ENCODE measurements at regions not wholly inside any gene's neighbourhood (a gene's known extent, or its start where the extent isn't known, plus 50 kb on each side); places are given as distances from the start of the nearest gene placed in this dataset.

DNA sequence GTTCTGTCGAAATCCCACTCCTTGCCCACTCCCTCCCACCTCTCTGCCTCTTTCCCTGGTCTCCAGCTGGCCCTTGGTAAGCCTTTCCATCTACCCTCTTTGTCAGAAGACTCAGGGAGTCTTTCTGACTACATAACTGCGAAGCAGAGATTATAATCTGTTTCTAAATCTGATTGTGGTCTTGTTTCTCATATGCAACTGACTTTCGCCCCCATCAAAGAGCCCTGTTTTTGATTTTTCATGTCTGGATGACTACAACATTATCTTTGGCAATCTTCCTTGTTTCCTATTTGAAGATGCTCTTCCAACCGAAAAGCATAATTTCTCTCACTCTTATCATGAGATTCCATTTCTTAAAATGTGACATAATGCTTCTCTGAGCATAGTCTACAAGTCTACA lies 218.2 kb upstream of the ADAMTSL1 start:
- DNase-seq (no peak), ATAC-seq (no peak)
- H3K36me3 ChIP-seq = no peaks in the 10 kb centered on the region
- in situ Hi-C loops (cut with MboI; ENCODE audit: low sequenced_read_pairs in 4 of 4) (loop anchor here (5.0 to 25.0 kb wide), 6 partner anchors 179 to 1207 kb away; no protein-coding TSS in a partner anchor), intact Hi-C loops (cut with DNase I; ENCODE audit: low total_unique reads) (loop anchor here (1.0 kb wide), 2 partner anchors 187 to 774 kb away; no protein-coding TSS in a partner anchor)
- no peak overlapping the region for H3K27ac ChIP-seq
- no peaks in the 10 kb centered on the region for H3K4me1 ChIP-seq
- H3K4me3 ChIP-seq = no peak overlapping the region
- no peaks in the 10 kb centered on the region for H3K27me3 ChIP-seq
- TF ChIP-seq POLR2A (IDR thresholded peaks at IDR 0.05) (no peak), CTCF (IDR thresholded peaks at IDR 0.05 in 4 of 5, conservative IDR thresholded peaks at IDR 0.05 in 1 of 5) (no peak)
- no peaks in the 10 kb centered on the region for H3K9me3 ChIP-seq

DNA sequence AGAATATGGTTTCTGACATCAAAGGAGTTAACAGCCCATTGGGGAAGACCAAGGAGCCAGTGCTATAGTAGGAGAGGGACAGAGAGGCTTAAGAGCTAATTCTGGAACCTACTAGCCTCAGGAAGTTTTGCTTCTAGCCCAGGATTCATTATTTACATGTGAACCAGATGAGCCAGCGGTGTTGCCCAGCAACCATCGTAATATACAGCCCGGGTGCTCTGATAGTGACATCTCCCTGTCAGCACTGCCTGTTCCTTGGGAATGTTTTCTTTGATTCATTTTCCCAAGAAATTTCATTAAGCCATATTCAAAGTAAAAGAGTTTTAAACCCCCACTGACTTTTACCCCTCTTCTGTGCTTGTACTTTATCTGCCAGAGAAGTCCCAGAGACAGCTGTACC lies 217.4 kb upstream of the ADAMTSL1 start:
- DNase-seq = no peak

DNA sequence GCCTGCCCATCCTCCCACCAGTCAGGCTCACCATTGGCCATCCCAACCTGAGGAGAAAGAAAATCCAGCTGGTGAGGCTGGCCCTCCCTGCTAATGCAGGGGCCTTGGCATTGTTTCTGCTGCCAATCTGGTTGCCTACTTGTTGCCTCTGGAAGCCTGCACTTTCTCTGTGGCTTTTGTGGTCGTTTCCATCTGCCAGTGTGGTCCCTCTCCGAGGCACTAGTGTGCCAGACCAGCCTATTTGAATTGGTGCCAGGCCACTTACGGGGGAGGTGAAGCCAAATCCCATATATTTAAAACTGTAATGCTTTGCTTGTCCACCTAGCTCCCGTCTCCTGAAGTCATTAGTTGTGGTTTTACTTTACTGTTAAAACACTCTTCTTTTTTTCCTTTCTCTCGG lies 213.4 kb upstream of the ADAMTSL1 start:
- no peak overlapping the region for H3K27ac ChIP-seq

More for the DNA sequence above, 217.4 kb upstream of the ADAMTSL1 start:
- ATAC-seq = no peak
- Histone ChIP-seq H3K36me3 (no peaks in the 10 kb centered on the region), H3K4me3 (no peak overlapping the region), H3K9me3 (no peaks in the 10 kb centered on the region), H3K27me3 (no peaks in the 10 kb centered on the region), H3K4me1 (no peaks in the 10 kb centered on the region), H3K27ac (no peak overlapping the region)
- intact Hi-C loops (cut with DNase I; ENCODE audit: low total_unique reads) (no loop called here), in situ Hi-C loops (cut with MboI; ENCODE audit: low sequenced_read_pairs in 4 of 4) (loop anchor here (5.0 to 25.0 kb wide), 6 partner anchors 178 to 1206 kb away; no protein-coding TSS in a partner anchor)
- TF ChIP-seq POLR2A (IDR thresholded peaks at IDR 0.05) (no peak), CTCF (IDR thresholded peaks at IDR 0.05 in 4 of 5, conservative IDR thresholded peaks at IDR 0.05 in 1 of 5) (no peak)

GRCh38 chr9:18261181-18261580 lies 212.8 kb upstream of the ADAMTSL1 start:
- Histone ChIP-seq H3K4me3 (no peak overlapping the region), H3K9me3 (no peaks in the 10 kb centered on the region), H3K27me3 (no peaks in the 10 kb centered on the region), H3K4me1 (no peaks in the 10 kb centered on the region), H3K36me3 (no peaks in the 10 kb centered on the region), H3K27ac (no peak overlapping the region)
- no peak for ATAC-seq
- no peak for DNase-seq
- in situ Hi-C loops (cut with MboI; ENCODE audit: low sequenced_read_pairs in 4 of 4) = loop anchor here in 2 of 4 donors (25.0 kb wide), 2 partner anchors 176 to 1201 kb away; no protein-coding TSS in a partner anchor
- TF ChIP-seq CTCF (IDR thresholded peaks at IDR 0.05 in 4 of 5, conservative IDR thresholded peaks at IDR 0.05 in 1 of 5) = no peak
- no peak for TF ChIP-seq POLR2A (IDR thresholded peaks at IDR 0.05)
- intact Hi-C loops (cut with DNase I; ENCODE audit: low total_unique reads) = no loop called here

More for the DNA sequence above, 213.4 kb upstream of the ADAMTSL1 start:
- TF ChIP-seq POLR2A (IDR thresholded peaks at IDR 0.05) (no peak), CTCF (IDR thresholded peaks at IDR 0.05 in 4 of 5, conservative IDR thresholded peaks at IDR 0.05 in 1 of 5) (no peak)
- H3K9me3 ChIP-seq = no peaks in the 10 kb centered on the region
- DNase-seq (no peak), ATAC-seq (no peak)
- no peaks in the 10 kb centered on the region for H3K27me3 ChIP-seq
- H3K4me3 ChIP-seq = no peak overlapping the region
- no peaks in the 10 kb centered on the region for H3K4me1 ChIP-seq
- H3K36me3 ChIP-seq = no peaks in the 10 kb centered on the region
- in situ Hi-C loops (cut with MboI; ENCODE audit: low sequenced_read_pairs in 4 of 4) (loop anchor here in 2 of 4 donors (25.0 kb wide), 2 partner anchors 177 to 1202 kb away; no protein-coding TSS in a partner anchor), intact Hi-C loops (cut with DNase I; ENCODE audit: low total_unique reads) (no loop called here)

DNA sequence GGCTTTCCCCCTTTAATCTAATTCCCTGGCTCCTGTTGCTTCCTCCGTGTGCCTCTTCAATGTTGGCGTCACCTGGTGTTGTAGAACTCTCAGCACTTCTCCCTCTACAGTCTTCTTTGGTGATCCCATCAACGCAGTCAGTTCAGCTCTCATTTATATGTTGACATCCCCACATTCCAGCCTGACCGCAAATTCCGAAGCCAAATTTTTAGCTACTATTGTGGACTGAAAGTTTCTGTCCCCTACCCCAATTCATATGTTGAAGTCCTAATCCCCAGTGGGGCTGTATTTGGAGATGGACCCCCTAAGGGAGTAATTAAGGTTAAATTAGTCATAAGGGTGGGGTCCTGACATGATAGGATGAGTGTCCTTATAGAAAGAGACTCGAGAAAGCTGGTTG lies 210.6 kb upstream of the ADAMTSL1 start:
- in situ Hi-C loops (cut with MboI; ENCODE audit: low sequenced_read_pairs in 4 of 4) = loop anchor here in 2 of 4 donors (25.0 kb wide), 2 partner anchors 174 to 1199 kb away; no protein-coding TSS in a partner anchor
- intact Hi-C loops (cut with DNase I; ENCODE audit: low total_unique reads) = no loop called here

More for the DNA sequence above, 210.6 kb upstream of the ADAMTSL1 start:
- no peak for DNase-seq
- TF ChIP-seq CTCF (IDR thresholded peaks at IDR 0.05 in 4 of 5, conservative IDR thresholded peaks at IDR 0.05 in 1 of 5) (no peak), POLR2A (IDR thresholded peaks at IDR 0.05) (no peak)
- no peak for ATAC-seq
- H3K4me1 ChIP-seq = no peaks in the 10 kb centered on the region
- H3K9me3 ChIP-seq = no peaks in the 10 kb centered on the region
- no peak overlapping the region for H3K4me3 ChIP-seq
- no peak overlapping the region for H3K27ac ChIP-seq
- H3K27me3 ChIP-seq = no peaks in the 10 kb centered on the region
- no peaks in the 10 kb centered on the region for H3K36me3 ChIP-seq
